ENCODE measurements at regions not wholly inside any gene's neighbourhood (a gene's known extent, or its start where the extent isn't known, plus 50 kb on each side); places are given as distances from the start of the nearest gene placed in this dataset.

DNA sequence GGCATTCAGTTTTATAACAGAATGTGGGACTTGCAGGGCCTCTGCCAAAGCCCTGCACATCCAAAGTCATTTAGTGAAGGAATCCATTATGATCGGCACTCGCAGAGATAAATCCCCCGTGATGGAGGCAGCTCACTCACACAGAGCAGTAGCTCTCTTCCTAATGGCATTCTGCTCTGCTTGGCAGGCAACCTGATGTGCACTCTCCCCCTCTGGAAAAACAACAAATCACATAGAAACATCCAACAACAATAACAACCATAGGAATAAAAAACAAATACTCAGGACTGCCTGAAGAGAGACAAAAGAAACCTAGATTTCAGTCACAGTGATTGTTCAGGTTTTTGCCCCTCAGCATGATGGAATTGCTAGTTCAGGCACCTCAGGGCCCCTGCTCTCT lies 59.7 kb downstream of the NAA11 start:
- no peak overlapping the region for H3K4me3 ChIP-seq (ENCODE audit: low read depth, low read length)
- no peak for DNase-seq (ENCODE audit: low read depth)
- TF ChIP-seq, protein P1, sequence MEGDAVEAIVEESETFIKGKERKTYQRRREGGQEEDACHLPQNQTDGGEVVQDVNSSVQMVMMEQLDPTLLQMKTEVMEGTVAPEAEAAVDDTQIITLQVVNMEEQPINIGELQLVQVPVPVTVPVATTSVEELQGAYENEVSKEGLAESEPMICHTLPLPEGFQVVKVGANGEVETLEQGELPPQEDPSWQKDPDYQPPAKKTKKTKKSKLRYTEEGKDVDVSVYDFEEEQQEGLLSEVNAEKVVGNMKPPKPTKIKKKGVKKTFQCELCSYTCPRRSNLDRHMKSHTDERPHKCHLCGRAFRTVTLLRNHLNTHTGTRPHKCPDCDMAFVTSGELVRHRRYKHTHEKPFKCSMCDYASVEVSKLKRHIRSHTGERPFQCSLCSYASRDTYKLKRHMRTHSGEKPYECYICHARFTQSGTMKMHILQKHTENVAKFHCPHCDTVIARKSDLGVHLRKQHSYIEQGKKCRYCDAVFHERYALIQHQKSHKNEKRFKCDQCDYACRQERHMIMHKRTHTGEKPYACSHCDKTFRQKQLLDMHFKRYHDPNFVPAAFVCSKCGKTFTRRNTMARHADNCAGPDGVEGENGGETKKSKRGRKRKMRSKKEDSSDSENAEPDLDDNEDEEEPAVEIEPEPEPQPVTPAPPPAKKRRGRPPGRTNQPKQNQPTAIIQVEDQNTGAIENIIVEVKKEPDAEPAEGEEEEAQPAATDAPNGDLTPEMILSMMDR (IDR thresholded peaks at IDR 0.05; ENCODE audit: insufficient read depth, low read depth, low read length): no peak

GRCh38 chr4:79259242-79259641 lies 66.6 kb downstream of the NAA11 start:
- H3K4me3 ChIP-seq (ENCODE audit: low read depth, low read length): no peak overlapping the region
- DNase-seq (ENCODE audit: low read depth): no peak
- TF ChIP-seq, protein P1 (IDR thresholded peaks at IDR 0.05; ENCODE audit: insufficient read depth, low read depth, low read length): no peak

DNA sequence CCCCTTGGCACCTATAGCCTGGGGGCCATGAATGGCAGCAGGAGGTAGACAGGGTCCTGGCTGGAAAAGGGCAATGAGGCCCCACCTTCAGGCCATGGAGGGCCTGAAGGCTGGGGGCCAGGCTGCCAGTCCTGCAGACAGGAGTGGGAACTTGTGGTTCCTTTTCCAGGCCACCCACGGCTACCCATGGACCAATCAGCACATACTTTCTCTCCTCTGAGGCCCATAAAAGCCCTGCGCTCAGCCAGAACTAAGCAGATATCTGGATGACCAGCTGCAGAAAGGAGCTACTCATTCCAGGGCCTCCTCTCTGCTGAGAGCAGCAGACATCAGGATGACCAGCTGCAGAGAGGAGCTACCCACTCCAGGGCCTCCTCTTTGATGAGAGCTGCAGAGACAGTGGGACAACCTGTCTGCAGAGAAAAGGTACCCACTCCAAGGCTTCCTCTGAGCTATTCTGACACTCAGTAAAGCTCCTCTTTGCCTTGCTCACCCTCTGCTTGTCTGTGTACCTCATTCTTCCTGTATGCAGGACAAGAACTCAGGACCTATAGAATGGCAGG lies 67.2 kb downstream of the NAA11 start:
- TF ChIP-seq, protein P1 (IDR thresholded peaks at IDR 0.05; ENCODE audit: insufficient read depth, low read depth, low read length): no peak
- no peak for DNase-seq (ENCODE audit: low read depth)
- no peak overlapping the region for H3K4me3 ChIP-seq (ENCODE audit: low read depth, low read length)

GRCh38 chr4:79257953-79258613 lies 67.8 kb downstream of the NAA11 start:
- H3K4me3 ChIP-seq (ENCODE audit: low read depth, low read length): no peak overlapping the region
- TF ChIP-seq, protein P1 (IDR thresholded peaks at IDR 0.05; ENCODE audit: insufficient read depth, low read depth, low read length): no peak
- DNase-seq (ENCODE audit: low read depth): no peak

DNA sequence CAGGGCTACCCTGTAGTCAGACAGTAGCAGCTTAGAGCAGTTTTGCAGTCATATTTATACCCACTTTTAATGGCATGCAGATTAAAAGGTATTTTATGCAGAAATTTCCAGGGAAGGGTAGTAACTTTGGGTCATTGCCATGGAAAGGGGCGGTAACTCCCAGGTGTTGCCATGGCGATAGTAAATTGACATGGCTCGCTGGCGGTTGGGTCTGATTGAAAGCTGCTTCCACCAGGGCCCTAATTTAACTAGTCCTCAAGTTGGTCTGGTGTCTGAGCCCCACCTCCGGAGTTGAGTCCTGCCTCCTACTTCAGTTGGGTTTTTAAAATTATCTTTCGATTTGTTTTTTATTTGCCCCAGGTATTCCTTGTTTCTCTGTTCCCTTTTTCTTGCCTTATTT lies 70.1 kb downstream of the NAA11 start:
- TF ChIP-seq, protein P1 (IDR thresholded peaks at IDR 0.05; ENCODE audit: insufficient read depth, low read depth, low read length): no peak
- DNase-seq (ENCODE audit: low read depth): no peak
- H3K4me3 ChIP-seq (ENCODE audit: low read depth, low read length): no peak overlapping the region

DNA sequence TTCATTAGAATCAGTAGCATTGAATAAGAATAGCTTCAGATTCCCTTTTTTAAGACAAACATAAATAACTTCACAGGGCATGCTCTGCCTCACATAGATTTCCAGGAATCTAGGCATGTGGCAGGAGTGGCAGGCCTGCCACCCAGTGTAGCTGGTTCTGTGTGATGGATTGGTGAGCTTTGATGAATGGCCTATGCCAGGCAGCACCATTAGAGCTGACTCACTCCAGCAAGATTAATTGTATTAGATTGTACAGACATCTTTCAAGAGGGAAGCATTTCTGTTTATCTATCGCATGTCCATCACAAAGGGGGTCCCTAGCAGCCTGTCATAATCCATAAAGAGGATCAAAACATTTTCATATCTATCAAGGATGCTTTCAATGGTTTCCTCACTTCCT lies 71.9 kb downstream of the NAA11 start:
- no peak overlapping the region for H3K4me3 ChIP-seq (ENCODE audit: low read depth, low read length)
- TF ChIP-seq, protein P1 (IDR thresholded peaks at IDR 0.05; ENCODE audit: insufficient read depth, low read depth, low read length): no peak
- DNase-seq (ENCODE audit: low read depth): no peak

DNA sequence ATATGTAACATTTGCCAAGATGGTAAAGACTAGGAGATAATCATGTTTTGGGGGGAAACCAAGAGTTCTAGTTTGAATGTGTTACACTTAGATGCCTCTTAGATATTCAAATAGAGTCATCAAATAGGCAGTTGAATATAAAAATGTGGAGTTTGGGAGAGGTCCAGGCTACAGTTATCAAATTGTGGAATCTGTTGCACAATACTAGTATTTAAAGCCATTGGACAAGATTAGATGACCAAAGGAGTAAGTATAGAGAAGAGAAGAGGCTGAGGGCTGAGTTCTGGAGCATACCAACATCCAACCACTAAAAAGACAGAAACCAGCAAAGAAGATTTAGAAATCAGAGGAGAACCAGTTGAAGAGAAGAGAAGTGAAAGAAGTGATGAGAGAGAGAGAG lies 72.7 kb downstream of the NAA11 start:
- TF ChIP-seq, protein P1 (IDR thresholded peaks at IDR 0.05; ENCODE audit: insufficient read depth, low read depth, low read length): no peak
- H3K4me3 ChIP-seq (ENCODE audit: low read depth, low read length): no peak overlapping the region
- no peak for DNase-seq (ENCODE audit: low read depth)

Measured in fibroblast of villous mesenchyme (primary cell).